ENCODE measurements at regions not wholly inside any gene's neighbourhood (a gene's known extent, or its start where the extent isn't known, plus 50 kb on each side); places are given as distances from the start of the nearest gene placed in this dataset.

DNA sequence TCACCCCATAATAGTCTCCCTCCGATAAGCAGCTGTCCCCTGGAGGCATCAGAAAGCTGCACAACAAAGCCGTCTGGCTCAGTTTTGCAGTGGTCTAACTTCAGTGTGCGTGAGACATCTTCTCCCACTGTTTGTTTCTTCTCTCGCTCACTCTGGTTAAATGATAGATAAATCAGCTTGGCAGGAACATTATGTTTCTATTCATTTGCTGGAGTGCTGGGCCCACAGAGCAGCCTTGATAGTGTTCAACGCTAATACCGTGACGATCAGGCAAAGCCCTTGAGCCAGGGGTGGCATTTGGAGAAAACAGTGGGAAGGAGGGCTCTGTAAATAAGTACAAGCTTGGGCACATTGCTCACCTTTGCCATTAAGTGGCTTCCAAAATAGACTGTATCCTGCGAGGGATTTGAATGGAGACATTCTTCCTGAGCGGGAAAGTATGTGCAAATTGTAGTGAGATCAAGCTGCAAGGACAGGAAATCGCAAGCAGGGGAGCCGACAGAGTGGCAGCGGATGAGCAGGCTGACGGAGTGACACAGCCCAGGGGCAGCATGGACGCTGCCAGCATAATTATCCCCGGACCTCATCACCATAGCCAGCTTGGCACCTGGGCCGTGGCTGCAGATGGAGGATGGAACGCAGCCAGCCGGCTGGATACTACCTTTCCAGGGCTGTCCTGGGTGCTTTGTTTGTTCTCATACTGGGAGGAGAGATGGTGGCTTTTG lies 256.8 kb upstream of the FZD8 start:
- TF ChIP-seq, protein P1, sequence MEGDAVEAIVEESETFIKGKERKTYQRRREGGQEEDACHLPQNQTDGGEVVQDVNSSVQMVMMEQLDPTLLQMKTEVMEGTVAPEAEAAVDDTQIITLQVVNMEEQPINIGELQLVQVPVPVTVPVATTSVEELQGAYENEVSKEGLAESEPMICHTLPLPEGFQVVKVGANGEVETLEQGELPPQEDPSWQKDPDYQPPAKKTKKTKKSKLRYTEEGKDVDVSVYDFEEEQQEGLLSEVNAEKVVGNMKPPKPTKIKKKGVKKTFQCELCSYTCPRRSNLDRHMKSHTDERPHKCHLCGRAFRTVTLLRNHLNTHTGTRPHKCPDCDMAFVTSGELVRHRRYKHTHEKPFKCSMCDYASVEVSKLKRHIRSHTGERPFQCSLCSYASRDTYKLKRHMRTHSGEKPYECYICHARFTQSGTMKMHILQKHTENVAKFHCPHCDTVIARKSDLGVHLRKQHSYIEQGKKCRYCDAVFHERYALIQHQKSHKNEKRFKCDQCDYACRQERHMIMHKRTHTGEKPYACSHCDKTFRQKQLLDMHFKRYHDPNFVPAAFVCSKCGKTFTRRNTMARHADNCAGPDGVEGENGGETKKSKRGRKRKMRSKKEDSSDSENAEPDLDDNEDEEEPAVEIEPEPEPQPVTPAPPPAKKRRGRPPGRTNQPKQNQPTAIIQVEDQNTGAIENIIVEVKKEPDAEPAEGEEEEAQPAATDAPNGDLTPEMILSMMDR (IDR thresholded peaks at IDR 0.05): no peak
- no peak for TF ChIP-seq EP300 (IDR thresholded peaks at IDR 0.05)
